ENCODE measurements at regions not wholly inside any gene's neighbourhood (a gene's known extent, or its start where the extent isn't known, plus 50 kb on each side); places are given as distances from the start of the nearest gene placed in this dataset.
"Not testable (repeated sequence)": the region's sequence is repeated elsewhere in the genome, so short reads cannot be mapped to it uniquely, and the experiment has no call there.

GRCh38 chr1:149300478-149301218 lies 174.2 kb upstream of the NBPF19 start:
- not testable (repeated sequence) for H3K9me3 ChIP-seq (ENCODE audit: insufficient read depth, low read length); H3K4me2 ChIP-seq (ENCODE audit: low read depth, low read length, poor library complexity, severe bottlenecking); H3K9me2 ChIP-seq (replicated peaks; ENCODE audit: insufficient read depth, low read length); H4K20me1 ChIP-seq (ENCODE audit: low read depth, low read length); H3K27ac ChIP-seq (ENCODE audit: low read depth, low read length); H3K4me3 ChIP-seq (ENCODE audit: insufficient read depth, low read length, poor library complexity, severe bottlenecking); H3K27me3 ChIP-seq (ENCODE audit: low read length); H3K79me2 ChIP-seq (ENCODE audit: insufficient read depth, low read length); H3F3A ChIP-seq (ENCODE audit: insufficient read depth); H2AFZ ChIP-seq (ENCODE audit: low read depth, low read length, severe bottlenecking); H3K9ac ChIP-seq (ENCODE audit: low read length); H3K36me3 ChIP-seq (ENCODE audit: low read length)

- H3K9me3 ChIP-seq (ENCODE audit: insufficient read depth, low read length); H3K27me3 ChIP-seq (ENCODE audit: low read length); H3K9me2 ChIP-seq (replicated peaks; ENCODE audit: insufficient read depth, low read length); H4K20me1 ChIP-seq (ENCODE audit: low read depth, low read length); H3F3A ChIP-seq (ENCODE audit: insufficient read depth); H3K4me2 ChIP-seq (ENCODE audit: low read depth, low read length, poor library complexity, severe bottlenecking); H3K4me3 ChIP-seq (ENCODE audit: insufficient read depth, low read length, poor library complexity, severe bottlenecking); H3K9ac ChIP-seq (ENCODE audit: low read length); H3K79me2 ChIP-seq (ENCODE audit: insufficient read depth, low read length); H3K27ac ChIP-seq (ENCODE audit: low read depth, low read length); H3K36me3 ChIP-seq (ENCODE audit: low read length); H2AFZ ChIP-seq (ENCODE audit: low read depth, low read length, severe bottlenecking): not testable (repeated sequence)
Observed at GRCh38 chr1:149301282-149301681, 173.6 kb upstream of the NBPF19 start.

DNA sequence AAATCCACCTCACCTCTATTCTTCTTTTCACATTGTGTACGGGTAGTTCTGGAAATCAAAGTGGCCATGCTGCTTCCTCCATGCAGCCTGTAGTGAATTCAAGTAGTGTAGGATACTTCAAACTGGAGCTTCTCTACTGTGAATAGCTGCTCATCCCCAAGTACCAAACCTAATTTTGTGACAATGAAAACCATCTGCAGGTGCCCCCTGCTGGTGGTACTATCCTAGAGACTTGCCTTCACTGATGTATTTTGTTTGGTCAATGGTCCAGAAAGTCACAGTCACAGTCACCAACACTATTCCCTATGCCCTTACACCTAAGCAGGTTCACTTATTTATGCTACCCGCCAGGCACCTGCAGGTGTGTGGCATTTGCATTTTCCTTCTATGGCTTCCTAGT lies 170.0 kb upstream of the NBPF19 start:
- not testable (repeated sequence) for H3K4me2 ChIP-seq (ENCODE audit: low read depth, low read length, poor library complexity, severe bottlenecking); H2AFZ ChIP-seq (ENCODE audit: low read depth, low read length, severe bottlenecking); H4K20me1 ChIP-seq (ENCODE audit: low read depth, low read length); H3K9me3 ChIP-seq (ENCODE audit: insufficient read depth, low read length); H3K27me3 ChIP-seq (ENCODE audit: low read length); H3K36me3 ChIP-seq (ENCODE audit: low read length); H3F3A ChIP-seq (ENCODE audit: insufficient read depth); H3K9me2 ChIP-seq (replicated peaks; ENCODE audit: insufficient read depth, low read length); H3K4me3 ChIP-seq (ENCODE audit: insufficient read depth, low read length, poor library complexity, severe bottlenecking); H3K9ac ChIP-seq (ENCODE audit: low read length); H3K79me2 ChIP-seq (ENCODE audit: insufficient read depth, low read length); H3K27ac ChIP-seq (ENCODE audit: low read depth, low read length)

DNA sequence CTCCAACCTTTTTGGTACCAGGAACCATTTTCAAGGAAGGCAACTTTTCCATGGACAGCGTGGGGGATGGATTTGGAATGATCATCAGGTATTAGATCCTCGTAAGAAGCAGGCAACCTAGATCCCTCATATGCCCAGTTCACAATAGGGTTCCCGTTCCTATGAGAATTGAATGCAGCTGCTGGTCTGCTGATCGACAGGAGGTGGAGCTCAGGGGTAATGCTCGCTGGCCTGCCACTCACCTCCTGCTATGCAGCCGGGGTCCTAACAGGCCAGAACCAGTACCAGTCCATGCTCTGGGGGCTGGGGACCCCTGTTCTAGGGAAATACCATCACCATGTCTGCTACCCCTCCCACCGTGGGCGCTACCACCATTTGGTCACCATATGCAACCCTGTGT lies 167.2 kb upstream of the NBPF19 start:
- not testable (repeated sequence) for H4K20me1 ChIP-seq (ENCODE audit: low read depth, low read length); H3K4me2 ChIP-seq (ENCODE audit: low read depth, low read length, poor library complexity, severe bottlenecking); H3K27ac ChIP-seq (ENCODE audit: low read depth, low read length); H3K9ac ChIP-seq (ENCODE audit: low read length); H3K27me3 ChIP-seq (ENCODE audit: low read length); H3K9me2 ChIP-seq (replicated peaks; ENCODE audit: insufficient read depth, low read length); H2AFZ ChIP-seq (ENCODE audit: low read depth, low read length, severe bottlenecking); H3K9me3 ChIP-seq (ENCODE audit: insufficient read depth, low read length); H3K4me3 ChIP-seq (ENCODE audit: insufficient read depth, low read length, poor library complexity, severe bottlenecking); H3F3A ChIP-seq (ENCODE audit: insufficient read depth); H3K79me2 ChIP-seq (ENCODE audit: insufficient read depth, low read length); H3K36me3 ChIP-seq (ENCODE audit: low read length)

DNA sequence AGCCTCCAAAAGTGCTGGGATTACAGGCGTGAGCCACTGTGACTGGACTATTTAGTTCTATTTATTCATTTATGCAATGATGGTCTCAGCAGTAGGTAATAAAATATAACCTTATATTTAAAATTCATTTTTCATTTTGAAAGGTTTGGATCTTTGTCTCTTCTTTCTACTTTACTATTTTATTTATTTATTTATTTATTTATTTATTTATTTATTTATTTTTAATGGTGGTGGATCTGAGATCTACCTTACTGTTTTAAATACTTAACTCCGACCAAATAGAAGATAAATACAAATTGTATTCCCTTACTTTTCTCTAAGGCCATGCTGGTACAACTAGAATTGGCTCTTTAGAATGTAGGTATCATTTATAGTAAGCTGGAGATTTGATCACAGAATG lies 159.9 kb upstream of the NBPF19 start:
- H3K36me3 ChIP-seq (ENCODE audit: low read length); H3K9me2 ChIP-seq (replicated peaks; ENCODE audit: insufficient read depth, low read length); H2AFZ ChIP-seq (ENCODE audit: low read depth, low read length, severe bottlenecking); H3K27ac ChIP-seq (ENCODE audit: low read depth, low read length); H3K9me3 ChIP-seq (ENCODE audit: insufficient read depth, low read length); H3K4me2 ChIP-seq (ENCODE audit: low read depth, low read length, poor library complexity, severe bottlenecking); H3K79me2 ChIP-seq (ENCODE audit: insufficient read depth, low read length); H3K9ac ChIP-seq (ENCODE audit: low read length); H3F3A ChIP-seq (ENCODE audit: insufficient read depth); H3K4me3 ChIP-seq (ENCODE audit: insufficient read depth, low read length, poor library complexity, severe bottlenecking); H4K20me1 ChIP-seq (ENCODE audit: low read depth, low read length); H3K27me3 ChIP-seq (ENCODE audit: low read length): not testable (repeated sequence)

DNA sequence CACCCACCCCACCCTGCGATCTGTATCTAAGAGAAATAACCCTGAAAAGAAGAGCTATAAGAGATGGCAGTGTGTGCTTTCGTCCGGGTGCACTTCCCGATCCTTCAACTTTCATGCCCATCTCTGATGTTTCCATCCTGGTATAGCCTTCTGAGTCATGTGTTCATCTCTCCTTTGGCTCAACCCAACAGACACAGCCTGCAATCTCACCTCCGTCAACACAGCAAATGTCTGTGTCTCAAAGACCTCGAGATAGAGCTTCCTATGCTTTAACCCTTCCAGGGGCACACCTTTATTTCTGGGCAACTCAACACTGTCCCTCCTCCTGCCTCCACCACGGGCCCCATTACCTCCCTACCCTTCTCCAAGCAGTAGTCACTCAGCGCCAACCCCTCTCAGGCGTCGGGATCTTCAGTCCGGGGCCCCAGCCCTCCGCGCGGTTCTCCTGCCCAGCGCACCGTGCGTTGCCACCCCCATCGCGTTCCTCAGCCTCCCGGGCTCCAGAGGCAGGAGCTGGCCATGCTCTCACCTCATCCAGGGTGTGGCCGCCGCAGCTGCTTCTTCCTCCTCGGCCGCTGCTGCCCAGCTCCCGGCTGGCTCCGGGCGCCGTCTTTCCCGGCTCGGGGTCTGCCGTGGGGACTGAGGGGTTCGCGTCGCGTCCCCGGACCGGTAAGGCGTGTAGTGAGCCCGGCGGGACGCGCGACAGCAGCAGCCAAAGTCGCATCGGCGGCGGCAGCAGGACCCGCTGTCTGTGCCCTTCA lies 153.7 kb upstream of the NBPF19 start:
- not testable (repeated sequence) for H3K79me2 ChIP-seq (ENCODE audit: insufficient read depth, low read length); H3K36me3 ChIP-seq (ENCODE audit: low read length); H4K20me1 ChIP-seq (ENCODE audit: low read depth, low read length); H3K27ac ChIP-seq (ENCODE audit: low read depth, low read length); H3K9me3 ChIP-seq (ENCODE audit: insufficient read depth, low read length); H3K4me3 ChIP-seq (ENCODE audit: insufficient read depth, low read length, poor library complexity, severe bottlenecking); H3K9me2 ChIP-seq (replicated peaks; ENCODE audit: insufficient read depth, low read length); H3K4me2 ChIP-seq (ENCODE audit: low read depth, low read length, poor library complexity, severe bottlenecking); H3K9ac ChIP-seq (ENCODE audit: low read length); H3F3A ChIP-seq (ENCODE audit: insufficient read depth); H2AFZ ChIP-seq (ENCODE audit: low read depth, low read length, severe bottlenecking); H3K27me3 ChIP-seq (ENCODE audit: low read length)

DNA sequence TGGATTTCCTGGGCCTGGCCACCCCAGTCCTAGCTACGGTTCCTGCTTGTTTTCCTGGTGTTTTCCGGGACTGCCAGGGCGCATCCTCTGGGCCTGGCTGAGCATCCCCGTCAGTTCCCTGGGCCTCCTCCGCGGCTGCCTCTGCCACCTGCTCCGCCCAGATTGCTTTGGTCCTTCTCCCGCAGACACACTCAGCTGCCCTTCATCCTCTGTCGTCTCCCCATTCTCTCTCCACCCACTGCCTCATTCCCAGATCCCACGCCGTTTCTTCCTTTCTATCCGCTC lies 153.2 kb upstream of the NBPF19 start:
- H2AFZ ChIP-seq (ENCODE audit: low read depth, low read length, severe bottlenecking); H3K27ac ChIP-seq (ENCODE audit: low read depth, low read length): not testable (repeated sequence)

GRCh38 chr1:149330081-149330335 lies 144.8 kb upstream of the NBPF19 start:
- not testable (repeated sequence) for H3K36me3 ChIP-seq (ENCODE audit: low read length); H3K9ac ChIP-seq (ENCODE audit: low read length); H3K9me2 ChIP-seq (replicated peaks; ENCODE audit: insufficient read depth, low read length); H3K27ac ChIP-seq (ENCODE audit: low read depth, low read length); H3K4me3 ChIP-seq (ENCODE audit: insufficient read depth, low read length, poor library complexity, severe bottlenecking); H3K79me2 ChIP-seq (ENCODE audit: insufficient read depth, low read length); H3K4me2 ChIP-seq (ENCODE audit: low read depth, low read length, poor library complexity, severe bottlenecking); H2AFZ ChIP-seq (ENCODE audit: low read depth, low read length, severe bottlenecking); H3K27me3 ChIP-seq (ENCODE audit: low read length); H3F3A ChIP-seq (ENCODE audit: insufficient read depth); H3K9me3 ChIP-seq (ENCODE audit: insufficient read depth, low read length); H4K20me1 ChIP-seq (ENCODE audit: low read depth, low read length)

More for the DNA sequence above, 153.2 kb upstream of the NBPF19 start:
- H3K4me3 ChIP-seq (ENCODE audit: insufficient read depth, low read length, poor library complexity, severe bottlenecking); H3K36me3 ChIP-seq (ENCODE audit: low read length); H3K79me2 ChIP-seq (ENCODE audit: insufficient read depth, low read length); H3K9me2 ChIP-seq (replicated peaks; ENCODE audit: insufficient read depth, low read length); H3K9me3 ChIP-seq (ENCODE audit: insufficient read depth, low read length); H3F3A ChIP-seq (ENCODE audit: insufficient read depth); H3K27me3 ChIP-seq (ENCODE audit: low read length); H3K4me2 ChIP-seq (ENCODE audit: low read depth, low read length, poor library complexity, severe bottlenecking); H3K9ac ChIP-seq (ENCODE audit: low read length); H4K20me1 ChIP-seq (ENCODE audit: low read depth, low read length): not testable (repeated sequence)
